ENCODE measurements at regions not wholly inside any gene's neighbourhood (a gene's known extent, or its start where the extent isn't known, plus 50 kb on each side); places are given as distances from the start of the nearest gene placed in this dataset.

- peak overlapping the region in 3 of 4 donors; percentile 63 to 76 (median 65) for H3K27ac ChIP-seq
- H3K9me3 ChIP-seq: peaks cover 0 to 7% (median 0%) of the 10 kb centered on the region in 4 donors
- DNase-seq (ENCODE audit: low spot score in 2 of 2): no peak
- peaks cover 0 to 44% (median 22%) of the 10 kb centered on the region in 4 donors for H3K4me1 ChIP-seq
- H3K27me3 ChIP-seq: no peaks in the 10 kb centered on the region
- H3K4me3 ChIP-seq: no peak overlapping the region
- TF ChIP-seq CTCF (IDR thresholded peaks at IDR 0.05) (no peak), EP300 (IDR thresholded peaks at IDR 0.05) (peak in 1 of 2 donors; percentile 10)
- H3K36me3 ChIP-seq: no peaks in the 10 kb centered on the region
- 60 to 65% methylated on average over 11 of the region's 11 CpGs for WGBS, 2 donors
These were observed 86.6 kb upstream of the ERRFI1 start for GRCh38 chr1:8112611-8113261.

DNA sequence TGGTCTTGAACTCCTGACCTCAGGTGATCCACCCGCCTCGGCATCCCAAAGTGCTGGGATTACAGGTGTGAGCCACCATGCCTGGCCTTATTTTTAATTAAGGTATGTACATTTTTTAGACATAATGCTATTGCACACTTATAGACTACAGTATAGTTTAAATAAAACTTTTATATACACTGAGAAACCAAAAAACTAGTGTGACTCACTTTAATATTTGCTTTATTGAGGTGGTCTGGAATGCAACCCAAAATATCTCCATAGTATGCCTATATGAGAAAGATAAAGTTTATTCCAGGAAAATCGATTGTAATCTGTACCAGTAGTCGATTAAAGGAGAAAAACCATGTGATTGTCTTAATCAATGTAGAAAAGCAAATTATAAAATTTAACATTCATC, 85.5 kb upstream of the ERRFI1 start:
- Histone ChIP-seq H3K9me3 (peaks cover 0 to 7% (median 0%) of the 10 kb centered on the region in 4 donors), H3K4me1 (peaks cover 0 to 33% (median 17%) of the 10 kb centered on the region in 4 donors), H3K4me3 (no peak overlapping the region), H3K36me3 (no peaks in the 10 kb centered on the region), H3K27ac (no peak overlapping the region), H3K27me3 (no peaks in the 10 kb centered on the region)
- TF ChIP-seq POLR2A (IDR thresholded peaks at IDR 0.05): no peak
- no peak for TF ChIP-seq CTCF (IDR thresholded peaks at IDR 0.05)
- TF ChIP-seq EP300 (IDR thresholded peaks at IDR 0.05): no peak
- no peak for DNase-seq (ENCODE audit: low spot score in 2 of 2)
- WGBS, 2 donors: 92 to 95% methylated on average over 4 of the region's 4 CpGs

- TF ChIP-seq POLR2A (IDR thresholded peaks at IDR 0.05) (no peak), EP300 (IDR thresholded peaks at IDR 0.05) (no peak), CTCF (IDR thresholded peaks at IDR 0.05) (no peak)
- H3K4me3 ChIP-seq: no peak overlapping the region
- WGBS, 2 donors: 95 to 96% methylated on average over 4 of the region's 4 CpGs
These were observed 83.1 kb upstream of the ERRFI1 start for GRCh38 chr1:8109216-8109615.

DNA sequence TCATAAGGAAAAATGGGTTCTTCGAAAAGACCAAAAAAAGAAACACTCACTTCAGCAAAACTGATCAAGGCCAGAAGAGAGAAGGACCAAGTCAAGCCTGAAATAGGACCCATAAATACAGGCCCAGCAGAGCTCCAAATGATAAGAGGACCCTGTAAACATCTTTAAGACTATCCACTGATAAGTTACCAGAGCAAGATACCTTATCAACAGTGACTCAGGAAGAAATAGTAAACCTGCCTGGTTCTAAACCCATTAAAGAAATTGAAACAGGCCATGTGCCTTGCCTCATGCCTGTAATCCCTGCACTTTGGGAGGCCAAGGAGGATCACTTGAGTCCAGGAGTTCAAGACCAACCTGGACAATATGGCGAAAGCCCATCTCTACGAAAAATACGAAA, 81.8 kb upstream of the ERRFI1 start:
- Histone ChIP-seq H3K4me1 (peaks cover 0 to 3% (median 0%) of the 10 kb centered on the region in 4 donors), H3K9me3 (peaks cover 0 to 7% (median 0%) of the 10 kb centered on the region in 4 donors), H3K4me3 (no peak overlapping the region), H3K27ac (no peak overlapping the region), H3K27me3 (no peaks in the 10 kb centered on the region), H3K36me3 (no peaks in the 10 kb centered on the region)
- 96 to 97% methylated on average over 4 of the region's 4 CpGs for WGBS, 2 donors
- no peak for DNase-seq (ENCODE audit: low spot score in 2 of 2)
- TF ChIP-seq POLR2A (IDR thresholded peaks at IDR 0.05) (no peak), CTCF (IDR thresholded peaks at IDR 0.05) (no peak), EP300 (IDR thresholded peaks at IDR 0.05) (no peak)

More at GRCh38 chr1:8109216-8109615, 83.1 kb upstream of the ERRFI1 start:
- Histone ChIP-seq H3K9me3 (peaks cover 0 to 7% (median 0%) of the 10 kb centered on the region in 4 donors), H3K36me3 (no peaks in the 10 kb centered on the region), H3K4me1 (peaks cover 0 to 16% (median 6%) of the 10 kb centered on the region in 4 donors), H3K27me3 (no peaks in the 10 kb centered on the region), H3K27ac (no peak overlapping the region)
- no peak for DNase-seq (ENCODE audit: low spot score in 2 of 2)

GRCh38 chr1:8104278-8105236, 78.4 kb upstream of the ERRFI1 start:
- no peak overlapping the region for H3K27ac ChIP-seq
- no peaks in the 10 kb centered on the region for H3K9me3 ChIP-seq
- 82 to 86% methylated on average over 16 of the region's 16 CpGs for WGBS, 2 donors
- no peaks in the 10 kb centered on the region for H3K27me3 ChIP-seq
- no peaks in the 10 kb centered on the region for H3K4me1 ChIP-seq
- H3K36me3 ChIP-seq: no peaks in the 10 kb centered on the region
- no peak for DNase-seq (ENCODE audit: low spot score in 2 of 2)
- H3K4me3 ChIP-seq: no peak overlapping the region
- TF ChIP-seq POLR2A (IDR thresholded peaks at IDR 0.05) (no peak), EP300 (IDR thresholded peaks at IDR 0.05) (no peak), CTCF (IDR thresholded peaks at IDR 0.05) (no peak)

Data from tibial nerve (tissue), 4 donors.